Kidney epithelial cell (primary cell): ENCODE measurements at regions not wholly inside any gene's neighbourhood (a gene's known extent, or its start where the extent isn't known, plus 50 kb on each side); places are given as distances from the start of the nearest gene placed in this dataset.

Source experiments
- DNase-seq: peaks from one replicate; pipeline ENCODE4 v3.0.0-alpha.2; 2010; ENCODE audit warnings: low read depth
- H3K27me3 ChIP-seq: 2 replicates; pipeline ENCODE4 v1.6.0; 2011; ENCODE audit warnings: low read length; ENCODE audit not compliant: control insufficient read depth, insufficient read depth
- H3K36me3 ChIP-seq: 2 replicates; pipeline ENCODE4 v1.5.1; 2011; ENCODE audit warnings: low read length; ENCODE audit not compliant: control insufficient read depth, insufficient read depth
- H3K4me3 ChIP-seq: 2 replicates; pipeline ENCODE4 v1.5.1; 2011; ENCODE audit warnings: low read depth, mild to moderate bottlenecking, control low read depth, low read length
- TF ChIP-seq, protein P1 (sequence below): IDR thresholded peaks from 2 replicates; pipeline ENCODE4 v1.5.1; 2011; ENCODE audit warnings: mild to moderate bottlenecking, moderate library complexity, low read length, control low read depth, inconsistent platforms; ENCODE audit not compliant: insufficient read depth, poor library complexity, severe bottlenecking

DNA sequence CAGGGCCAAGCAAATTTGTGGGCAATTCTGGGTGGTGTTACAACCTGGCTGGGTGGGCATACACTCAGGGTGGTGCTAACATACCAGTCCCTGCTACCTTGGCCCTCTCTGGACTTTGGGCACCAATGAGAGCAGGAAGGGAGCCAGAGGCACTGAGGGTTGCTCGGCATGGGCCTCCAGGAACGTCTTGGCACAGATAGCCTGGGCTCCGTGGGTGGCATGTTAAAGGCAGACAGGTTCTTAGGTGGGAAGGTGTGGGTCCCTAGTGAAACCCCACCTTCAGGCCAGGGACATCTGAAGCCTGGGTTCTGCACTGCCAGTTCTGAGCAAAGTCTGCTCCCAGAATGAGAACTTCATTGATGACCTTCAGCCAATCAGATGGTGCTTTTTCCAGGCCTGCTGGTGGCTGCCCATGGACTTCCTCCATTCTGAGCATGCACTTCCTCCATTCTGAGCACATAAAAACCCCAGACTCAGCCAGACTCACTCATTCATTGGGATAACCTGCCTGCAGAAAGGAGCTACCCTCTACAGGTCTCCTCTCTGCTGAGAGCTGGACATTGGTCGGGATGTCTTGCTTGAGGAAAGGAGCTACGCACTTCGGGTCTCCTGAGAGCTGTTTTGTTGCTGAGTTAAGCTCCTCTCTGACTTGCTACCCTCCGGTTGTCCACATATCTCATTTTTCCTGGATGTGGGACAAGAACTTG lies 2567.1 kb downstream of the PCDH9 start:
- Histone ChIP-seq H3K4me3 (no peak overlapping the region), H3K27me3 (no peaks in the 10 kb centered on the region), H3K36me3 (no peaks in the 10 kb centered on the region)
- DNase-seq = no peak
- TF ChIP-seq, protein P1, sequence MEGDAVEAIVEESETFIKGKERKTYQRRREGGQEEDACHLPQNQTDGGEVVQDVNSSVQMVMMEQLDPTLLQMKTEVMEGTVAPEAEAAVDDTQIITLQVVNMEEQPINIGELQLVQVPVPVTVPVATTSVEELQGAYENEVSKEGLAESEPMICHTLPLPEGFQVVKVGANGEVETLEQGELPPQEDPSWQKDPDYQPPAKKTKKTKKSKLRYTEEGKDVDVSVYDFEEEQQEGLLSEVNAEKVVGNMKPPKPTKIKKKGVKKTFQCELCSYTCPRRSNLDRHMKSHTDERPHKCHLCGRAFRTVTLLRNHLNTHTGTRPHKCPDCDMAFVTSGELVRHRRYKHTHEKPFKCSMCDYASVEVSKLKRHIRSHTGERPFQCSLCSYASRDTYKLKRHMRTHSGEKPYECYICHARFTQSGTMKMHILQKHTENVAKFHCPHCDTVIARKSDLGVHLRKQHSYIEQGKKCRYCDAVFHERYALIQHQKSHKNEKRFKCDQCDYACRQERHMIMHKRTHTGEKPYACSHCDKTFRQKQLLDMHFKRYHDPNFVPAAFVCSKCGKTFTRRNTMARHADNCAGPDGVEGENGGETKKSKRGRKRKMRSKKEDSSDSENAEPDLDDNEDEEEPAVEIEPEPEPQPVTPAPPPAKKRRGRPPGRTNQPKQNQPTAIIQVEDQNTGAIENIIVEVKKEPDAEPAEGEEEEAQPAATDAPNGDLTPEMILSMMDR = no peak

DNA sequence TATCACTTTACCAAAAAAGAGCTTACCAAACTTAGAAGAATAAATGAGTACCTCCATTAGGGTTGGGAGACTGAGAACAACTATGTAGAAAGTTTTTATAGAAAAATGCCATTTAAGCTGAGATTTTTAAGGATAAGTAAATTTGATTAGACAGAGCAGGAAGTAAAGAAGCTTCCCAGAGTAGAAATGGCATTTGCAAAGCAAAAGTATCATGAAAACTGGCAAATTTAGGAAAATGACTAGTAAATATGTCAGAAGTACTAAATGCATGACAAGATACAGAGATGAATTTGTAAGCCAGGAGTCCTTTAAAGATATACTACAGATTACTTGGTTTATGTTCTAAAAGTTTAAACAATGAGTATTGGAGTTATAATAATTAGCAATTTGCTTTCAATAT lies 2581.8 kb downstream of the PCDH9 start:
- TF ChIP-seq, protein P1 = no peak
- DNase-seq = no peak
- H3K27me3 ChIP-seq = no peaks in the 10 kb centered on the region
- no peak overlapping the region for H3K4me3 ChIP-seq
- no peaks in the 10 kb centered on the region for H3K36me3 ChIP-seq

DNA sequence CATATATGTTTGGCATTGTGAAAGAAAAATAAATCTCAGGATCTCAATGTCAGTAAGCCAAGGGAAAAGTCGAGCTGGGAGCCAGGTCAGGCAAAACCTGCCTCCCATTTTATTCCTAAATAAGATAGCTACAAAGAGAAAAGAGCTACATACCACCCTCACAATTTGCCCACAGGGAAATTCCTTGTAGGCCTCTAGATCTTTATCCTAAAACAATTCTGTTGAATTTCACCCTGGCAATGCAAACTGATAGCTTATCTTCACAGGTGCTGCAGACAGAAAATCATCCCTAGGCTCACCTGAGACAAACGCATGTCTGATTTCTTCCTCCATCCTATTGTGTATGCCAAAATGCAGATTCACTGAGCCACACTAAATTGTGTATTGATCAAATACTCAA lies 2587.1 kb downstream of the PCDH9 start:
- no peaks in the 10 kb centered on the region for H3K36me3 ChIP-seq
- no peak overlapping the region for H3K4me3 ChIP-seq
- TF ChIP-seq, protein P1 = no peak
- no peaks in the 10 kb centered on the region for H3K27me3 ChIP-seq
- no peak for DNase-seq

DNA sequence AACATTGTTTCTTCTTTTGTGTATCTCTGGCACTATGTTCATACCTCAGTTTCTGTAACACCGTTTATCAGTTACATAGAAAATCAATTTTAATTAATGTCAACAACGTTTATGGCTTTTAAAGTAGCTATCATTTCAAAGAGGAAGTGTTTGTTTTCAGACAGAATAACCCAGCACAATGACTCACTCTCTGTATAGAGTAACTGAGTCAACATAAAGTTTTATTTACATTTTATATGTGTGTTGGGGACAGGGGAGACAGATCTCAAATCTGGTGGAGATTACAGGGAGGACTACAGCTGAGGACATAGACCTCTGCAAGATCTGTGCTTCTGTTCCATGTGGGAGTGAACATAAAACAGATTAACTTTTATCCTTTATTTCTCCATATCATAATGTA lies 2590.1 kb downstream of the PCDH9 start:
- Histone ChIP-seq H3K4me3 (no peak overlapping the region), H3K27me3 (no peaks in the 10 kb centered on the region), H3K36me3 (no peaks in the 10 kb centered on the region)
- TF ChIP-seq, protein P1 = no peak
- no peak for DNase-seq

DNA sequence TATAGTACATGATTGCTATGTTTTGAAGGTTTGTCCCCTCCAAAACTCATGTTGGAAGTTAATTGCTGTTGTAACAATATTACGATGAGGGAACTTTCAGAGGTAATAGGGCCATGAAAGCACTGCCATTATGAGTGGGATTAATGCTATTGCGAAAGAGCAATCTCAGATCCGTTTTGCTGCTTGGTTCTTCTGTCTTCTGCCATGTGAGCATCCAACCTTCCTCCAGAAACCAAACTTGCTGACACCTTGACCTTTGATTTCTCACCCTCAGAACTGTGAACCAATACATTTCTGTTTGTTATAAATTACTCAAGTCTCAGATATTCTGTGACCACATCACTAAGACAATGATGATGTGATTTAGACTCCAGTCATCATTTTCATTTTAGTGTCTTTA lies 2590.9 kb downstream of the PCDH9 start:
- Histone ChIP-seq H3K27me3 (no peaks in the 10 kb centered on the region), H3K4me3 (no peak overlapping the region), H3K36me3 (no peaks in the 10 kb centered on the region)
- DNase-seq = no peak
- TF ChIP-seq, protein P1 = no peak

DNA sequence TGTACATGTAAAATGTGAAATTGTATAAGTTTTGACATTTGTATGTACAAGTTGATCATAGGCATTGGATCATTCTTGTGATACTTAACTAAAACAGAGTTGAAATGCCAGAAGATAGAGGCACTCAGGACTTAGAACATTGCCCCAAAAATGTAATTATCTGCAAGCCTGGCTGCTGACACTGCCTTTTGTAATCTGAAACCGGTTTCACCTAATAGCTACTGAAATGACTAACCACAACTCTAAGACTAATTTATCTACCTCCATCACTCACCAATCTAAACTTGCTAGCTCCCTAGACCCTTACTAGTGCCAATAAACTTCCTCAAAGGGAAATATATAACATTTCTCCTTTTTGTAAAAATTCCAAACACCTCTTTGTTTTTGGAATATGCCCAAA lies 2596.2 kb downstream of the PCDH9 start:
- Histone ChIP-seq H3K36me3 (no peaks in the 10 kb centered on the region), H3K4me3 (no peak overlapping the region), H3K27me3 (no peaks in the 10 kb centered on the region)
- TF ChIP-seq, protein P1 = no peak
- no peak for DNase-seq
